Activated naive CD4-positive, alpha-beta T cell treated with anti-CD3 and anti-CD28 coated beads, Interleukin-2, amount 10 ng/mL, durations not matched to agents 7 days and 5 days (primary cell): ENCODE measurements at regions not wholly inside any gene's neighbourhood (a gene's known extent, or its start where the extent isn't known, plus 50 kb on each side); places are given as distances from the start of the nearest gene placed in this dataset.

Experiments used
- CTCF ChIA-PET: fragments of 350-600 bp; sonication (Branson Sonifier 250); formaldehyde crosslinking; loops from one replicate; lab custom pipeline; 2021; ENCODE audit warnings: antibody characterized with exemption; lab: Charles Lee
- DNase-seq: peaks from one replicate; pipeline ENCODE4 v3.0.0-alpha.2; 2020
- H3K27ac Mint-ChIP-seq: one replicate; pipeline ENCODE4 v1.8.0; 2021; ENCODE audit warnings: mild to moderate bottlenecking, moderate library complexity, mixed read lengths
- H3K27me3 Mint-ChIP-seq: one replicate; pipeline ENCODE4 v1.8.0; 2021; ENCODE audit warnings: mild to moderate bottlenecking, mixed read lengths
- H3K36me3 Mint-ChIP-seq: one replicate; pipeline ENCODE4 v1.8.0; 2021; ENCODE audit warnings: mixed read lengths
- H3K4me1 Mint-ChIP-seq: one replicate; pipeline ENCODE4 v1.8.0; 2021; ENCODE audit warnings: mixed read lengths
- H3K4me3 Mint-ChIP-seq: one replicate; pipeline ENCODE4 v1.8.0; 2021; ENCODE audit warnings: mild to moderate bottlenecking, moderate library complexity, mixed read lengths
- H3K9me3 Mint-ChIP-seq: one replicate; pipeline ENCODE4 v1.8.0; 2021; ENCODE audit warnings: mixed read lengths

DNA sequence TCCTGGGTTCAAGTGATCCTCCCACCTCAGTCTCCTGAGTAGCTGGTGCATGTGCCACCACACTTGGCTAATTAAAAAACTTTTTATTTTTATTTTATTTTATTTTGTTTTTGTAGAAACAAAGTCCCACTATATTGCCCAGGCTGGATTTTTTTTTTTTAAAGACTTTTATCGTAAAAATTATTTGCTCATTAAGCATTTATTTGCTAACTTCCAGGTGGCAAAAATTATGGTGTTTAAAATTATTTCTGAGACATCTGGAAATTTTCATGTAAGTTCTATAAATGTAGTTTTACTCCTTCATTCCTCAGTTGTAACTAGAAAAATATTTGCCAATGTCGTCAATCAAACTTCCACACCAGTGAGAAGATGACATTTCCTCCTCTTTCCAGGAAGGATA lies 233.3 kb upstream of the DACH1 start:
- Mint-ChIP-seq H3K9me3 (no peaks in the 10 kb centered on the region), H3K4me3 (no peak overlapping the region), H3K4me1 (no peaks in the 10 kb centered on the region)

DNA sequence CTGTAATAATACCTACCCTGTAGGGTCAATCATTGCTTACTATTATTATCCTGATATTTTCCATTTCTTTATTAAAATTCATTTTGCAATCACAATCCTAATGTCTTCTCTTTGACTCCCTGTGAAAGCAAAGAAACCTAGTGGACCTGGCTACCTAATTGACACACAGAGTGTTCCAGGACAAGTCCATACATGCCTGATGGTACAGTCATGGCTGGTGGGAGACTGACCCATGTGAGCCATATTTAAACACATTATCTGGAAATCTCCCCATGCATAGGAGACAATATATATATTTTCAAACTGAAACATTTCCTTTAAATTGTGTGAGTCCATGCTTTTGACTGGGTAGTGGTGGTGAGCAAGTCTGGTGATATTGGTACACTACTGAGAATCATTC lies 230.6 kb upstream of the DACH1 start:
- H3K27me3 Mint-ChIP-seq: no peaks in the 10 kb centered on the region
- DNase-seq: no peak
- H3K4me1 Mint-ChIP-seq: no peaks in the 10 kb centered on the region
- H3K4me3 Mint-ChIP-seq: no peak overlapping the region
- no peaks in the 10 kb centered on the region for H3K36me3 Mint-ChIP-seq
- CTCF ChIA-PET: no interaction called here
- no peaks in the 10 kb centered on the region for H3K9me3 Mint-ChIP-seq
- no peak overlapping the region for H3K27ac Mint-ChIP-seq

More for the DNA sequence above, 233.3 kb upstream of the DACH1 start:
- Mint-ChIP-seq H3K27me3 (no peaks in the 10 kb centered on the region), H3K36me3 (no peaks in the 10 kb centered on the region), H3K27ac (no peak overlapping the region)
- no peak for DNase-seq
- CTCF ChIA-PET: no interaction called here

GRCh38 chr13:72093262-72093661 lies 226.3 kb upstream of the DACH1 start:
- no peaks in the 10 kb centered on the region for H3K36me3 Mint-ChIP-seq

DNA sequence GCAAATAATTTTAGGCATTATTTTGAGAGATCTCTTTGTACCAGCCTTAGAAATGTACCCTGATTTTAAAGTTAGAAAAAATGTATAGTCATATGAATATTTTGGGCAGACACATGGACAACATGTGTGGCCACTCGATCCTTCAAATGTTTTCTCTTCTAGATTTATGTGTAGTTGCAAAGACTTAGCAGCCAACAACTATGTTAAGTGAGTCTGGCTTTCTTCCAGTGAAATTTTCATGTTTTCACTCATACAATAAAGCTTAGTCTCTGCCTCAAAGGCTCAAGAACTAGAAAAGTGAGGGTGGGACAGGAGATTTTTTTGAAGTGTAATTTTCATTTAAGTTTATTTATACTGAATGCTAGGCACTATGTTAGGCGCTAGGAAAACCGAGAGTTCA lies 207.7 kb upstream of the DACH1 start:
- no peak overlapping the region for H3K27ac Mint-ChIP-seq
- H3K36me3 Mint-ChIP-seq: no peaks in the 10 kb centered on the region
- H3K9me3 Mint-ChIP-seq: peaks cover 2% of the 10 kb centered on the region
- H3K4me1 Mint-ChIP-seq: no peaks in the 10 kb centered on the region
- H3K4me3 Mint-ChIP-seq: no peak overlapping the region
- DNase-seq: no peak
- no peaks in the 10 kb centered on the region for H3K27me3 Mint-ChIP-seq
- CTCF ChIA-PET: no interaction called here

More at GRCh38 chr13:72093262-72093661, 226.3 kb upstream of the DACH1 start:
- CTCF ChIA-PET: no interaction called here
- no peak for DNase-seq
- Mint-ChIP-seq H3K27me3 (no peaks in the 10 kb centered on the region), H3K4me3 (no peak overlapping the region), H3K4me1 (no peaks in the 10 kb centered on the region), H3K27ac (no peak overlapping the region), H3K9me3 (no peaks in the 10 kb centered on the region)

DNA sequence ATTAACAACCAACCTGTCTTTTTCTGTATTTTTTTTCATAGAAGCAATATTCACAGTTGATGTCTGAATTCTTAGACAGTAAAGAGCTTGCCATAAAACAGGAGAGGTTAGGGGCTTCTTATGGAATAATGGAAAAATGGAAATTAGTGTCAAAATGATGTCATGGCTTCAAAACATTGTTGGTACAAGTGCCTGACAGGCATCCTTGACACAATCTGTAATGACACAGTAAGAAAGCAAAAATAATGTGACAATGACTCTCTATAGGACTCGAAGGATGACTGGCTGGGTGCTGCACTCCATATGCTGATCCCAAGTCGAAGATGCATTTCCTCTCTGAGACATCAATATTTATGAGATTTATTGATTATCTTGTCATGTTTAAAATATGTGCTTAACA lies 205.3 kb upstream of the DACH1 start:
- no peak for DNase-seq
- Mint-ChIP-seq H3K27me3 (no peaks in the 10 kb centered on the region), H3K9me3 (peaks cover 2% of the 10 kb centered on the region), H3K4me3 (no peak overlapping the region), H3K36me3 (no peaks in the 10 kb centered on the region), H3K27ac (no peak overlapping the region), H3K4me1 (no peaks in the 10 kb centered on the region)
- CTCF ChIA-PET: no interaction called here

DNA sequence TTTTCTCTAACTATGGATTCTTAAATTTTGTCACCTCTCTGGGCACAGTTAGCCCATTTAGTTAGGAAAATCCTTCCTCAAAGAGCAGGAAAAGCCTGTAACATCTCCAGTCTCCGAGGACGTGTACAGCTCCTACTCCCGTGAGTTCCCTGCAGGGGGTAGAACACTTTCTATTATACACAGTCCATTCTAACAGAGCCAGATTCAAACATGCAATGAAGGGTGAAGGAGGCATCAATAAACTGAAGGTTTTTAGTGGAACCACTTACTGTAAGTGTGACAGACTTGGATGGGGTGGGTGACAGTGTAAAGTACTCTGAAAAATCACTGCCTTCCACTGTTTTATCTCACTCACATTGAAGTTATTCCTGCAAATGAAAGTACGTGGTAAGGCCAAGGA lies 204.7 kb upstream of the DACH1 start:
- Mint-ChIP-seq H3K27me3 (no peaks in the 10 kb centered on the region), H3K4me1 (no peaks in the 10 kb centered on the region), H3K9me3 (peaks cover 6% of the 10 kb centered on the region), H3K4me3 (no peak overlapping the region), H3K36me3 (no peaks in the 10 kb centered on the region), H3K27ac (no peak overlapping the region)
- no peak for DNase-seq
- CTCF ChIA-PET: no interaction called here

- Mint-ChIP-seq H3K9me3 (peaks cover 12% of the 10 kb centered on the region), H3K27ac (no peak overlapping the region), H3K4me1 (no peaks in the 10 kb centered on the region), H3K4me3 (no peak overlapping the region), H3K27me3 (no peaks in the 10 kb centered on the region), H3K36me3 (no peaks in the 10 kb centered on the region)
- CTCF ChIA-PET: no interaction called here
- no peak for DNase-seq
Measured at GRCh38 chr13:72062566-72062965, 195.6 kb upstream of the DACH1 start.

DNA sequence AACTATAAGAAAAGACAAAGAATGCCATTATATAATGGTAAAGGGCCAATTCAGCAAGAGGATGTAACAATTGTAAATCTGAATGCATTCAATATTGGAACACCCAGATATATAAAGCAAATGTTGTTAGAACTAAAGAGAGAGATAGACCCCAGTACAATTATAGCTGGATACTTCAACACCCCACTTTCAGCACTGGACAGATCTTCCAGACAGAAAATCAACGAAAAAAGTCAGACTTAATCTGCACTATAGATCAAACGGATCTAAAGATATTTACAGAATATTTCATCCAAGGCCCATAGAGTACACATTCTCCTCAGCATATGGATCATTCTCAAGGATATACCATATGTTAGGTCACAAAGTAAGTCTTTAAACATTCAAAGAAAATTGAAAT lies 194.6 kb upstream of the DACH1 start:
- peaks cover 6% of the 10 kb centered on the region for H3K9me3 Mint-ChIP-seq
- no peaks in the 10 kb centered on the region for H3K36me3 Mint-ChIP-seq
- H3K4me3 Mint-ChIP-seq: no peak overlapping the region
- H3K4me1 Mint-ChIP-seq: no peaks in the 10 kb centered on the region
- CTCF ChIA-PET: no interaction called here
- H3K27me3 Mint-ChIP-seq: no peaks in the 10 kb centered on the region
- no peak for DNase-seq
- no peak overlapping the region for H3K27ac Mint-ChIP-seq

DNA sequence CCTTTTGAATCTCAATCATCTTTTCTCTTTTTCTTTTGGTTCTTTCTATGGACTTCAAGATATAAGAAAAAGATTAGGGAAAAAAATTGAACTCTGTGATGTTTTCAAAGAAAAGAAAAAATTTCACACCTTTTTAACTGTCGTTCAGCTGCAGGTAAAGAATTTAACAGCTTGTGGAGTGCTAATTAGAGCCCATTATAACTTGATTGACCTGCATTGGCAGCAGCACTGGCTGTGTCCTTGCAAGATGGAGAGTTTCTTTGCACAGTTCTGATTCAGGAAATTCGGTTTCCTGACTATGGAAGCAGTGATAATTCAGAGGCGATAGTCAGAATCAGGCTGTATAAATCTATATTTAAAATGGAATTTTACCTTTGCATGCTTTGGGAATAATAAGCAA lies 183.2 kb upstream of the DACH1 start:
- H3K27me3 Mint-ChIP-seq: no peaks in the 10 kb centered on the region
- no peaks in the 10 kb centered on the region for H3K36me3 Mint-ChIP-seq
- H3K4me3 Mint-ChIP-seq: no peak overlapping the region

GRCh38 chr13:72043366-72043765 lies 176.4 kb upstream of the DACH1 start:
- Mint-ChIP-seq H3K9me3 (peaks cover 3% of the 10 kb centered on the region), H3K36me3 (no peaks in the 10 kb centered on the region), H3K4me3 (no peak overlapping the region), H3K4me1 (no peaks in the 10 kb centered on the region), H3K27ac (no peak overlapping the region), H3K27me3 (no peaks in the 10 kb centered on the region)
- DNase-seq: no peak
- CTCF ChIA-PET: no interaction called here

More for the DNA sequence above, 183.2 kb upstream of the DACH1 start:
- Mint-ChIP-seq H3K9me3 (peaks cover 2% of the 10 kb centered on the region), H3K4me1 (no peaks in the 10 kb centered on the region), H3K27ac (no peak overlapping the region)
- no peak for DNase-seq
- CTCF ChIA-PET: no interaction called here

GRCh38 chr13:72041165-72041564 lies 174.2 kb upstream of the DACH1 start:
- Mint-ChIP-seq H3K4me1 (no peaks in the 10 kb centered on the region), H3K9me3 (peaks cover 3% of the 10 kb centered on the region), H3K36me3 (no peaks in the 10 kb centered on the region), H3K27me3 (no peaks in the 10 kb centered on the region), H3K27ac (no peak overlapping the region), H3K4me3 (no peak overlapping the region)
- DNase-seq: no peak
- CTCF ChIA-PET: no interaction called here

GRCh38 chr13:72039126-72039525 lies 172.1 kb upstream of the DACH1 start:
- CTCF ChIA-PET: no interaction called here
- no peak overlapping the region for H3K4me3 Mint-ChIP-seq
- DNase-seq: no peak
- no peaks in the 10 kb centered on the region for H3K27me3 Mint-ChIP-seq
- no peaks in the 10 kb centered on the region for H3K4me1 Mint-ChIP-seq
- H3K9me3 Mint-ChIP-seq: peaks cover 3% of the 10 kb centered on the region
- H3K27ac Mint-ChIP-seq: no peak overlapping the region
- no peaks in the 10 kb centered on the region for H3K36me3 Mint-ChIP-seq

- Mint-ChIP-seq H3K4me3 (no peak overlapping the region), H3K4me1 (no peaks in the 10 kb centered on the region), H3K36me3 (no peaks in the 10 kb centered on the region), H3K27me3 (no peaks in the 10 kb centered on the region), H3K27ac (no peak overlapping the region), H3K9me3 (peaks cover 6% of the 10 kb centered on the region)
- CTCF ChIA-PET: no interaction called here
- DNase-seq: no peak
Measured at GRCh38 chr13:72029981-72030380, 163.0 kb upstream of the DACH1 start.

GRCh38 chr13:72025836-72026235 lies 158.8 kb upstream of the DACH1 start:
- Mint-ChIP-seq H3K4me3 (no peak overlapping the region), H3K36me3 (no peaks in the 10 kb centered on the region), H3K27me3 (no peaks in the 10 kb centered on the region), H3K27ac (no peak overlapping the region), H3K9me3 (peaks cover 6% of the 10 kb centered on the region), H3K4me1 (no peaks in the 10 kb centered on the region)
- DNase-seq: no peak
- CTCF ChIA-PET: no interaction called here

- H3K27ac Mint-ChIP-seq: no peak overlapping the region
Measured at GRCh38 chr13:72023895-72024294, 156.9 kb upstream of the DACH1 start.

DNA sequence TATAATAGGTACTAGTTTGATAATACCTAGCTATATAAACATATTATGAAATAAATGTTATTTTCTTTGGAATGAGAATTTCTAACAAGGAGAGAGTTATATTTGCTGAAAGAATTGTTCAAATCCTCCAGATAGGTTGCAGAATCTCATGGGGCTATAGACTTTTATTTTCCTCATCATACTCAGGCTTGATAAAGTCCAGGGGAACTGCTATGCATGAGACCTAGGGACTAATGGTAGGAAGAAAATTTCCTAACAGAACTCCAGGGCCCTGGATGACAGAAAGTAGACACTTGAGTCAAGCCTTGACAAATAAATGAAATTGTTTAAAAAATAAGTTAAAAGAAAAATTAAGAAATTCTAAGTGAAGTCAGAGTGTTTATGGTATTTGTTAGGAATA lies 138.5 kb upstream of the DACH1 start:
- Mint-ChIP-seq H3K4me1 (no peaks in the 10 kb centered on the region), H3K27ac (no peak overlapping the region), H3K27me3 (no peaks in the 10 kb centered on the region), H3K4me3 (no peak overlapping the region), H3K36me3 (no peaks in the 10 kb centered on the region), H3K9me3 (peaks cover 2% of the 10 kb centered on the region)
- CTCF ChIA-PET: no interaction called here
- DNase-seq: no peak

More at GRCh38 chr13:72023895-72024294, 156.9 kb upstream of the DACH1 start:
- no peaks in the 10 kb centered on the region for H3K36me3 Mint-ChIP-seq
- H3K4me3 Mint-ChIP-seq: no peak overlapping the region
- no peaks in the 10 kb centered on the region for H3K27me3 Mint-ChIP-seq
- no peaks in the 10 kb centered on the region for H3K4me1 Mint-ChIP-seq
- CTCF ChIA-PET: no interaction called here
- no peak for DNase-seq
- peaks cover 2% of the 10 kb centered on the region for H3K9me3 Mint-ChIP-seq
